PFSK-1 (cell line): ENCODE measurements at regions not wholly inside any gene's neighbourhood (a gene's known extent, or its start where the extent isn't known, plus 50 kb on each side); places are given as distances from the start of the nearest gene placed in this dataset.

Source experiments
- FOXP2 ChIP-seq: optimal IDR thresholded peaks from 2 replicates; pipeline ENCODE3; 2011; ENCODE audit warnings: borderline replicate concordance, control low read depth, inconsistent platforms; ENCODE audit not compliant: insufficient read depth; ENCODE audit errors: extremely low read length, extremely low read depth
- POLR2AphosphoS5 ChIP-seq: IDR thresholded peaks from 2 replicates; pipeline ENCODE4 v1.6.1; 2012; ENCODE audit warnings: low read depth, mild to moderate bottlenecking, control low read depth, low read length, moderate library complexity
- SIN3A ChIP-seq: IDR thresholded peaks from 2 replicates; pipeline ENCODE4 v1.6.1; 2012; ENCODE audit warnings: mild to moderate bottlenecking, low read length, moderate library complexity, borderline replicate concordance; ENCODE audit not compliant: insufficient read depth
- TAF1 ChIP-seq: IDR thresholded peaks from 2 replicates; pipeline ENCODE4 v1.6.1; 2012; ENCODE audit warnings: low read length, control low read depth, borderline replicate concordance; ENCODE audit not compliant: insufficient read depth
- TF ChIP-seq, protein P1 (sequence below), 2 experiments: IDR thresholded peaks; 2 replicates each; pipeline versions ENCODE4 v1.6.1 to v1.8.0; 2011 to 2012; ENCODE audit warnings: low read depth in 2 of 2, low read length in 2 of 2, control low read depth in 1 of 2, inconsistent platforms in 1 of 2, mild to moderate bottlenecking in 1 of 2, moderate library complexity in 1 of 2; ENCODE audit not compliant: insufficient read depth in 1 of 2

DNA sequence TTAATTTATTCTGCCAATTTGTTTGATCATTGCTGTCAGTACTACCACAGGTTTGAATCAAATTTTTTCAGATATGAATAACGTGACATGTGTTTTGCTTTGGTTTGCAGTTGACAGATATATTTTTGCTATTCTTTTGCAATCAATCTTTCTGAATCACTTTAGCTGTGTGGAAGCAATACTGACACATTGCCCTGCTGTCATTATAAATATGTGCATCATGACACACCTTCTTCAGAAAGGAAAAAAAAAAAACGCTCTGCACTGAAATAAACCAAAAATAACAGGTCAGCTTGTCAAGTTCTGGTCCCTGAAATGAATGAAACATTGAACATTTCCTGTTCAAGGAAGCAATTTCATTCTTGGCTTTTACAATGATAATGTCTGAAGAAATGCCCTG lies 93.8 kb upstream of the FAM13C start:
- TF ChIP-seq POLR2AphosphoS5 (no peak), TAF1 (no peak), SIN3A (no peak), FOXP2 (no peak)
- TF ChIP-seq, protein P1, sequence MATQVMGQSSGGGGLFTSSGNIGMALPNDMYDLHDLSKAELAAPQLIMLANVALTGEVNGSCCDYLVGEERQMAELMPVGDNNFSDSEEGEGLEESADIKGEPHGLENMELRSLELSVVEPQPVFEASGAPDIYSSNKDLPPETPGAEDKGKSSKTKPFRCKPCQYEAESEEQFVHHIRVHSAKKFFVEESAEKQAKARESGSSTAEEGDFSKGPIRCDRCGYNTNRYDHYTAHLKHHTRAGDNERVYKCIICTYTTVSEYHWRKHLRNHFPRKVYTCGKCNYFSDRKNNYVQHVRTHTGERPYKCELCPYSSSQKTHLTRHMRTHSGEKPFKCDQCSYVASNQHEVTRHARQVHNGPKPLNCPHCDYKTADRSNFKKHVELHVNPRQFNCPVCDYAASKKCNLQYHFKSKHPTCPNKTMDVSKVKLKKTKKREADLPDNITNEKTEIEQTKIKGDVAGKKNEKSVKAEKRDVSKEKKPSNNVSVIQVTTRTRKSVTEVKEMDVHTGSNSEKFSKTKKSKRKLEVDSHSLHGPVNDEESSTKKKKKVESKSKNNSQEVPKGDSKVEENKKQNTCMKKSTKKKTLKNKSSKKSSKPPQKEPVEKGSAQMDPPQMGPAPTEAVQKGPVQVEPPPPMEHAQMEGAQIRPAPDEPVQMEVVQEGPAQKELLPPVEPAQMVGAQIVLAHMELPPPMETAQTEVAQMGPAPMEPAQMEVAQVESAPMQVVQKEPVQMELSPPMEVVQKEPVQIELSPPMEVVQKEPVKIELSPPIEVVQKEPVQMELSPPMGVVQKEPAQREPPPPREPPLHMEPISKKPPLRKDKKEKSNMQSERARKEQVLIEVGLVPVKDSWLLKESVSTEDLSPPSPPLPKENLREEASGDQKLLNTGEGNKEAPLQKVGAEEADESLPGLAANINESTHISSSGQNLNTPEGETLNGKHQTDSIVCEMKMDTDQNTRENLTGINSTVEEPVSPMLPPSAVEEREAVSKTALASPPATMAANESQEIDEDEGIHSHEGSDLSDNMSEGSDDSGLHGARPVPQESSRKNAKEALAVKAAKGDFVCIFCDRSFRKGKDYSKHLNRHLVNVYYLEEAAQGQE (IDR thresholded peaks at IDR 0.05; ENCODE audit: insufficient read depth in 1 of 2, low read depth in 2 of 2, low read length in 2 of 2) = no peak
